Suprapubic skin (tissue), 4 donors: ENCODE measurements at regions not wholly inside any gene's neighbourhood (a gene's known extent, or its start where the extent isn't known, plus 50 kb on each side); places are given as distances from the start of the nearest gene placed in this dataset.

Source experiments
- EP300 ChIP-seq: sonication (generic); formaldehyde crosslinking; IDR thresholded peaks from one replicate; pipeline ENCODE4 v1.6.1; 2017; ENCODE audit warnings: antibody characterized with exemption
- POLR2A ChIP-seq, 2 donors: fragments of 450-650 bp; IDR thresholded peaks; one replicate each; pipeline ENCODE4 v1.6.1; 2017; ENCODE audit warnings: antibody characterized with exemption in 2 of 2, mild to moderate bottlenecking in 2 of 2, moderate library complexity in 2 of 2
- POLR2AphosphoS5 ChIP-seq, 3 donors: sonication (generic); formaldehyde crosslinking; IDR thresholded peaks; one replicate each; pipeline ENCODE4 v1.6.1; 2017; ENCODE audit warnings: antibody characterized with exemption in 3 of 3
- TF ChIP-seq, protein P1 (sequence below), 2 donors: fragments of 200-600 bp in 1 of 2; fragments of 450-650 bp in 1 of 2; sonication (generic) in 1 of 2; IDR thresholded peaks; one replicate each; pipeline ENCODE4 v1.5.1; 2016 to 2019; ENCODE audit warnings: antibody characterized with exemption in 2 of 2, mild to moderate bottlenecking in 1 of 2, moderate library complexity in 1 of 2

DNA sequence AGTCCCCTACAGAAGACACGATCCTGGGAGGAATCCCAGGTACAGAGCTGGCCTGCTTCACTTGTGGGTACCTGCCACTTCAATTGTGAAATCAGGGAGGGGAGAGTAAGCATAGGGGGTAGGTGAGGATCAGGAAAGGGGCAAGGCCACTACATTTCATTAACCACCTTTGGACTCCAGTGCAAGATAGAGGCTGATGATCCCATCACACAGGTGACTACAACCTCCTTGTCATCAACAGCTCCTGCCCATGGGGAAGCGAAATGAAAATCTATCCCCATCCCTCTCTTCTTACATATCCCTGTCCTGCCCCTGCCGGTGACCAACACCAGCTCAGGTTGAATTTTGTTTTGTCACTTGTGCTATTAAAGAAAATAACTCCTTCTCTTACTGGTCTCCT lies 64.7 kb upstream of the VPREB1 start:
- TF ChIP-seq, protein P1, sequence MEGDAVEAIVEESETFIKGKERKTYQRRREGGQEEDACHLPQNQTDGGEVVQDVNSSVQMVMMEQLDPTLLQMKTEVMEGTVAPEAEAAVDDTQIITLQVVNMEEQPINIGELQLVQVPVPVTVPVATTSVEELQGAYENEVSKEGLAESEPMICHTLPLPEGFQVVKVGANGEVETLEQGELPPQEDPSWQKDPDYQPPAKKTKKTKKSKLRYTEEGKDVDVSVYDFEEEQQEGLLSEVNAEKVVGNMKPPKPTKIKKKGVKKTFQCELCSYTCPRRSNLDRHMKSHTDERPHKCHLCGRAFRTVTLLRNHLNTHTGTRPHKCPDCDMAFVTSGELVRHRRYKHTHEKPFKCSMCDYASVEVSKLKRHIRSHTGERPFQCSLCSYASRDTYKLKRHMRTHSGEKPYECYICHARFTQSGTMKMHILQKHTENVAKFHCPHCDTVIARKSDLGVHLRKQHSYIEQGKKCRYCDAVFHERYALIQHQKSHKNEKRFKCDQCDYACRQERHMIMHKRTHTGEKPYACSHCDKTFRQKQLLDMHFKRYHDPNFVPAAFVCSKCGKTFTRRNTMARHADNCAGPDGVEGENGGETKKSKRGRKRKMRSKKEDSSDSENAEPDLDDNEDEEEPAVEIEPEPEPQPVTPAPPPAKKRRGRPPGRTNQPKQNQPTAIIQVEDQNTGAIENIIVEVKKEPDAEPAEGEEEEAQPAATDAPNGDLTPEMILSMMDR (IDR thresholded peaks at IDR 0.05): no peak
- TF ChIP-seq POLR2A (IDR thresholded peaks at IDR 0.05) (no peak), EP300 (no peak), POLR2AphosphoS5 (IDR thresholded peaks at IDR 0.05) (no peak)
